Prostate gland (tissue), 2 donors: ENCODE measurements at regions not wholly inside any gene's neighbourhood (a gene's known extent, or its start where the extent isn't known, plus 50 kb on each side); places are given as distances from the start of the nearest gene placed in this dataset.

ENCODE experiments used
- POLR2AphosphoS5 ChIP-seq: sonication (generic); formaldehyde crosslinking; IDR thresholded peaks from one replicate; pipeline ENCODE4 v1.6.1; 2017; ENCODE audit warnings: antibody characterized with exemption
- TF ChIP-seq, protein P1 (sequence below), 4 experiments: fragments of 200-600 bp in 2 of 4; fragments of 450-650 bp in 2 of 4; sonication (generic) in 2 of 4; IDR thresholded peaks; 1 replicate in 3 of 4; 2 replicates in 1 of 4; pipeline ENCODE4 v1.5.1; 2016 to 2019; ENCODE audit warnings: antibody characterized with exemption in 4 of 4, mild to moderate bottlenecking in 2 of 4, moderate library complexity in 2 of 4

DNA sequence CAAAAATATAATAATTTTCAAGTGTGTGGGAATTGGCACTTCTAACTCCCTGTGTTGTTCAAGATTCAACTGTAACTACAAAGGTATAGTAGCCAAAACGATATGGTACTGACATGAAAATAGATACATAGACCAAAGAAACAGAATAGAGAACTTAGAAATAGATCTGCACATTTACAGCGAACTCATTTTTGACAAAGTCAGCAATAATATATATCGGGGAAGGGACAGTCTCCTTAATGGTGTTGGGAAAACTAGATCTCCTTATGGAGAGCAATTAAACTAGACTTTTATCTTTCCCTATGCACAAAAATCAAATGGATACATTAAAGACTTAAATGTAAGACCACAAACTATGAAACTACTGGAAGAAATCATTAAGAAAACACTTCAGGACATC, 1530.6 kb upstream of the SLC39A10 start:
- TF ChIP-seq, protein P1, sequence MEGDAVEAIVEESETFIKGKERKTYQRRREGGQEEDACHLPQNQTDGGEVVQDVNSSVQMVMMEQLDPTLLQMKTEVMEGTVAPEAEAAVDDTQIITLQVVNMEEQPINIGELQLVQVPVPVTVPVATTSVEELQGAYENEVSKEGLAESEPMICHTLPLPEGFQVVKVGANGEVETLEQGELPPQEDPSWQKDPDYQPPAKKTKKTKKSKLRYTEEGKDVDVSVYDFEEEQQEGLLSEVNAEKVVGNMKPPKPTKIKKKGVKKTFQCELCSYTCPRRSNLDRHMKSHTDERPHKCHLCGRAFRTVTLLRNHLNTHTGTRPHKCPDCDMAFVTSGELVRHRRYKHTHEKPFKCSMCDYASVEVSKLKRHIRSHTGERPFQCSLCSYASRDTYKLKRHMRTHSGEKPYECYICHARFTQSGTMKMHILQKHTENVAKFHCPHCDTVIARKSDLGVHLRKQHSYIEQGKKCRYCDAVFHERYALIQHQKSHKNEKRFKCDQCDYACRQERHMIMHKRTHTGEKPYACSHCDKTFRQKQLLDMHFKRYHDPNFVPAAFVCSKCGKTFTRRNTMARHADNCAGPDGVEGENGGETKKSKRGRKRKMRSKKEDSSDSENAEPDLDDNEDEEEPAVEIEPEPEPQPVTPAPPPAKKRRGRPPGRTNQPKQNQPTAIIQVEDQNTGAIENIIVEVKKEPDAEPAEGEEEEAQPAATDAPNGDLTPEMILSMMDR (IDR thresholded peaks at IDR 0.05) = no peak
- no peak for TF ChIP-seq POLR2AphosphoS5
